MCF 10A (cell line): ENCODE measurements at regions not wholly inside any gene's neighbourhood (a gene's known extent, or its start where the extent isn't known, plus 50 kb on each side); places are given as distances from the start of the nearest gene placed in this dataset.
"Not testable (repeated sequence)": the region's sequence is repeated elsewhere in the genome, so short reads cannot be mapped to it uniquely, and the experiment has no call there.

Experiments
- BruUV-seq: library from RNA; stranded (reverse); fragments of 400-500 nt; replicated peaks from 2 replicates; lab custom pipeline; 2021; lab: Mats Ljungman, UMichigan
- CTCF ChIA-PET: fragments of 300-600 bp; sonication (Branson Sonifier 250); formaldehyde crosslinking; extraction: SDS; loops from one replicate; lab custom pipeline; 2021; ENCODE audit warnings: antibody characterized with exemption, inconsistent platforms; lab: Yijun Ruan, JAX
- POLR2A ChIA-PET: fragments of 300-600, 350-650 bp; sonication (Branson Sonifier 250); formaldehyde crosslinking; extraction: SDS; loops from one replicate; lab custom pipeline; 2020; ENCODE audit warnings: antibody characterized with exemption, inconsistent platforms; lab: Yijun Ruan, JAX
- DNase-seq: peaks from one replicate; pipeline ENCODE4 v3.0.0-alpha.2; 2018; ENCODE audit not compliant: unreplicated experiment
- H3K27ac Mint-ChIP-seq: one replicate; pipeline ENCODE4 v1.8.0; 2022; ENCODE audit warnings: mild to moderate bottlenecking, low read depth, mixed read lengths; ENCODE audit not compliant: unreplicated experiment
- H3K27me3 Mint-ChIP-seq: one replicate; pipeline ENCODE4 v1.8.0; 2022; ENCODE audit warnings: mixed read lengths; ENCODE audit not compliant: insufficient read depth, unreplicated experiment
- H3K36me3 Mint-ChIP-seq: one replicate; pipeline ENCODE4 v1.8.0; 2022; ENCODE audit warnings: mild to moderate bottlenecking, moderate library complexity, mixed read lengths; ENCODE audit not compliant: insufficient read depth, unreplicated experiment
- H3K4me1 Mint-ChIP-seq: one replicate; pipeline ENCODE4 v1.8.0; 2022; ENCODE audit warnings: mixed read lengths; ENCODE audit not compliant: insufficient read depth, unreplicated experiment
- H3K4me3 Mint-ChIP-seq: one replicate; pipeline ENCODE4 v1.8.0; 2022; ENCODE audit warnings: mild to moderate bottlenecking, moderate library complexity, mixed read lengths; ENCODE audit not compliant: unreplicated experiment
- H3K9me3 Mint-ChIP-seq: one replicate; pipeline ENCODE4 v1.8.0; 2022; ENCODE audit warnings: mixed read lengths; ENCODE audit not compliant: unreplicated experiment
- CTCF ChIP-seq: fragments of 200-600 bp; IDR thresholded peaks from one replicate; pipeline ENCODE4 v1.8.0; 2022; ENCODE audit warnings: antibody characterized with exemption, mild to moderate bottlenecking; ENCODE audit not compliant: unreplicated experiment
- intact Hi-C: fragments of 100-400 bp; cut with micrococcal nuclease; formaldehyde crosslinking; loops from 2 replicates; pipeline ENCODE4 v1.14.1; 2022

GRCh38 chr6:63023726-63024125 is 187.5 kb upstream of the FKBP1C start:
- CTCF ChIA-PET = interaction anchor here (1.2 kb wide), 1 partner anchor 35 kb away, joined by 4 read pairs; no protein-coding TSS in a partner anchor
- H3K36me3 Mint-ChIP-seq = no peaks in the 10 kb centered on the region
- no peak overlapping the region for H3K4me3 Mint-ChIP-seq
- no peaks in the 10 kb centered on the region for H3K27me3 Mint-ChIP-seq
- H3K27ac Mint-ChIP-seq = no peak overlapping the region
- no peaks in the 10 kb centered on the region for H3K4me1 Mint-ChIP-seq
- POLR2A ChIA-PET = no interaction called here
- peak; percentile 49 for DNase-seq
- BruUV-seq = no TSS peak
- no peaks in the 10 kb centered on the region for H3K9me3 Mint-ChIP-seq
- no peak for TF ChIP-seq CTCF
- intact Hi-C loops = no loop called here

- intact Hi-C loops = no loop called here
- no peak overlapping the region for H3K27ac Mint-ChIP-seq
- peaks cover under 1% of the 10 kb centered on the region for H3K36me3 Mint-ChIP-seq
- no TSS peak for BruUV-seq
- H3K4me3 Mint-ChIP-seq = no peak overlapping the region
- H3K4me1 Mint-ChIP-seq = peaks cover 4% of the 10 kb centered on the region
- ChIA-PET CTCF (interaction anchor here (1.2 kb wide), 1 partner anchor 46 kb away, joined by 3 read pairs; no protein-coding TSS in a partner anchor), POLR2A (interaction anchor here (0.7 to 0.8 kb wide), 2 partner anchors 16 to 1084 kb away, joined by 3 to 4 read pairs; no protein-coding TSS in a partner anchor)
- no peak for TF ChIP-seq CTCF
- no peaks in the 10 kb centered on the region for H3K27me3 Mint-ChIP-seq
- peaks cover 5% of the 10 kb centered on the region for H3K9me3 Mint-ChIP-seq
- DNase-seq = no peak
Measured at GRCh38 chr6:63049216-63049615, 162.1 kb upstream of the FKBP1C start.

GRCh38 chr6:63053206-63053605 is 158.1 kb upstream of the FKBP1C start:
- BruUV-seq, intact Hi-C loops, H3K27me3 Mint-ChIP-seq, H3K4me3 Mint-ChIP-seq, H3K9me3 Mint-ChIP-seq, DNase-seq, H3K27ac Mint-ChIP-seq, H3K36me3 Mint-ChIP-seq, POLR2A ChIA-PET, CTCF ChIA-PET, H3K4me1 Mint-ChIP-seq: not testable (repeated sequence)

GRCh38 chr6:63058601-63059000 is 152.7 kb upstream of the FKBP1C start:
- no peak overlapping the region for H3K27ac Mint-ChIP-seq
- peaks cover 5% of the 10 kb centered on the region for H3K4me1 Mint-ChIP-seq
- ChIA-PET POLR2A (interaction anchor here (0.6 kb wide), 1 partner anchor 59 kb away, joined by 3 read pairs; no protein-coding TSS in a partner anchor), CTCF (interaction anchor here (0.8 kb wide), 1 partner anchor 36 kb away, joined by 4 read pairs; no protein-coding TSS in a partner anchor)
- H3K9me3 Mint-ChIP-seq = peaks cover 7% of the 10 kb centered on the region
- no peaks in the 10 kb centered on the region for H3K27me3 Mint-ChIP-seq
- no peak for TF ChIP-seq CTCF
- DNase-seq = no peak
- intact Hi-C loops = no loop called here
- no peaks in the 10 kb centered on the region for H3K36me3 Mint-ChIP-seq
- H3K4me3 Mint-ChIP-seq = no peak overlapping the region
- no TSS peak for BruUV-seq
